Mesendoderm (in vitro differentiated cells): ENCODE measurements at regions not wholly inside any gene's neighbourhood (a gene's known extent, or its start where the extent isn't known, plus 50 kb on each side); places are given as distances from the start of the nearest gene placed in this dataset.

Experiments
- DNase-seq: peaks from one replicate; pipeline ENCODE4 v3.0.0; 2013
- H2AK5ac ChIP-seq: 2 replicates; pipeline ENCODE4 v1.6.1; 2013; ENCODE audit warnings: low read length, inconsistent platforms
- H2BK120ac ChIP-seq: 2 replicates; pipeline ENCODE4 v1.6.1; 2013; ENCODE audit warnings: low read depth, mild to moderate bottlenecking, low read length, moderate library complexity, mixed read lengths
- H2BK15ac ChIP-seq: replicated peaks from 2 replicates; pipeline ENCODE4 v1.6.1; 2013; ENCODE audit warnings: low read depth, mild to moderate bottlenecking, moderate library complexity
- H2BK5ac ChIP-seq: 2 replicates; pipeline ENCODE4 v1.6.1; 2013; ENCODE audit warnings: low read length, inconsistent platforms
- H3K18ac ChIP-seq: 2 replicates; pipeline ENCODE4 v1.6.1; 2013; ENCODE audit warnings: mild to moderate bottlenecking, low read length, mixed read lengths
- H3K23ac ChIP-seq: one replicate; pipeline ENCODE4 v1.6.1; 2013; ENCODE audit warnings: low read length
- H3K27ac ChIP-seq: 2 replicates; pipeline ENCODE4 v1.5.1; 2013; ENCODE audit warnings: low read depth, mild to moderate bottlenecking, inconsistent platforms, low read length, moderate library complexity
- H3K27me3 ChIP-seq: 2 replicates; pipeline ENCODE4 v1.6.1; 2013; ENCODE audit warnings: low read length, control low read depth, mild to moderate bottlenecking, inconsistent platforms; ENCODE audit not compliant: insufficient read depth, poor library complexity
- H3K36me3 ChIP-seq: 2 replicates; pipeline ENCODE4 v1.6.1; 2013; ENCODE audit warnings: low read length, inconsistent platforms; ENCODE audit not compliant: control insufficient read depth, insufficient read depth
- H3K4ac ChIP-seq: one replicate; pipeline ENCODE4 v1.6.1; 2013; ENCODE audit warnings: low read depth, mild to moderate bottlenecking, low read length, moderate library complexity
- H3K4me1 ChIP-seq: 2 replicates; pipeline ENCODE4 v1.6.1; 2013; ENCODE audit warnings: low read depth, low read length, inconsistent platforms; ENCODE audit not compliant: control insufficient read depth
- H3K4me2 ChIP-seq: 2 replicates; pipeline ENCODE4 v1.6.1; 2013; ENCODE audit warnings: low read length
- H3K4me3 ChIP-seq: 2 replicates; pipeline ENCODE4 v1.5.1; 2013; ENCODE audit warnings: mild to moderate bottlenecking, low read length
- H3K56ac ChIP-seq: one replicate; pipeline ENCODE4 v1.6.1; 2013; ENCODE audit warnings: low read length
- H3K79me1 ChIP-seq: 2 replicates; pipeline ENCODE4 v1.6.1; 2013; ENCODE audit warnings: low read length, inconsistent platforms
- H3K79me2 ChIP-seq: 2 replicates; pipeline ENCODE4 v1.6.1; 2013; ENCODE audit warnings: mild to moderate bottlenecking, low read length; ENCODE audit not compliant: control insufficient read depth, insufficient read depth
- H3K9ac ChIP-seq: 2 replicates; pipeline ENCODE4 v1.6.1; 2013; ENCODE audit warnings: low read length, inconsistent platforms
- H4K5ac ChIP-seq: one replicate; pipeline ENCODE4 v1.6.1; 2013; ENCODE audit warnings: low read length
- H4K8ac ChIP-seq: one replicate; pipeline ENCODE4 v1.6.1; 2013; ENCODE audit warnings: low read depth, mild to moderate bottlenecking, control low read depth, low read length, moderate library complexity
- WGBS: extraction: QIAGEN DNeasy Blood & Tissue Kit; methylation state at CpG from one replicate; pipeline ENCODE4 v1.1.7; 2013; ENCODE audit warnings: low lambda C conversion rate, missing lambda C conversion rate; ENCODE audit not compliant: insufficient coverage; ENCODE audit errors: extremely low coverage; 5-methylcytosine and 5-hydroxymethylcytosine counted together

DNA sequence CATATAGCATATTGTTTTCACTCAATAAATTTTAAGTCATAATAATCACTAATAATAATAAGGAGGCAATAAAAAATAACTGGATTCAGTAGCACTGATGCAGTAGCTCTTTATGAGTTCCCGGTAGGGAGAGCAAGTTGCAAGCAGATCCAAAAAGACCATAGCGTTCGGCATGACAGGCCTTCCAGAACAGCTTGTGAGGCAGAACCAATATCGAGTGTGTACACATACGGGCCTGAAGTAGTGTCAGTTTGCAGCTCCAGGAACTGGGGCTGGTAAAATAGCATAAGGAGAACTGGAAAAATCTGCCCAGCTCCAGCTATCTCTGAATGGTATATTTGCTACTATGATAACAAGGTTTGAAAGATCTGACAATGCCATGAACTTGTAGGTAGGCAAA lies 1607.8 kb upstream of the PIK3C3 start:
- H3K18ac ChIP-seq, result no peak overlapping the region
- WGBS, result no CpG with 5 or more reads among the region's 5 CpGs
- H3K23ac ChIP-seq, result no peak overlapping the region
- no peak overlapping the region for H3K56ac ChIP-seq
- no peaks in the 10 kb centered on the region for H3K4me1 ChIP-seq
- no peaks in the 10 kb centered on the region for H3K79me1 ChIP-seq
- DNase-seq, result no peak
- H2BK15ac ChIP-seq, result no peak overlapping the region
- no peaks in the 10 kb centered on the region for H3K79me2 ChIP-seq
- no peak overlapping the region for H3K4me2 ChIP-seq
- no peak overlapping the region for H2AK5ac ChIP-seq
- H3K27me3 ChIP-seq, result no peaks in the 10 kb centered on the region
- H3K27ac ChIP-seq, result no peak overlapping the region
- no peaks in the 10 kb centered on the region for H3K36me3 ChIP-seq
- no peak overlapping the region for H3K4me3 ChIP-seq
- no peak overlapping the region for H4K8ac ChIP-seq
- no peak overlapping the region for H2BK120ac ChIP-seq
- H2BK5ac ChIP-seq, result no peak overlapping the region
- H3K9ac ChIP-seq, result no peak overlapping the region
- H3K4ac ChIP-seq, result no peak overlapping the region
- no peak overlapping the region for H4K5ac ChIP-seq

DNA sequence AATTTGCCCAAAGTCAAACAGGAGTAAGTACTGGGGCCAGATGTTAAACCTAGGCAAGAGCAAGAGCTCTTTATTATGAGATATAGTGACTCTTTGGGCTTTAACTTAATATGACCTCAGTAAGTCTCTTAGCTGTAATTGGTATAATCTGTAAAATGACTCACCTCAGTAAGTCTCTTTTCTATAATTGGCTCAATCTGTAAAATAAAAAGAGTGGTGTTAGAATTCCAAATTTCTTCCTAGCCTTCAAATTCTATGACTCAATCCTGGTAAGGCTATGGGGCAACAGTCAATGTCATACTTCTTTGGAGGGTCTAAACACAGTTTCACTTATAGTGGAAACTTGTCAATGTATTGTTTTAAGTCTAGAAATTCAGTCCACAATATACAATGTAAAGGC lies 1608.9 kb upstream of the PIK3C3 start:
- H3K27ac ChIP-seq, result no peak overlapping the region
- H4K5ac ChIP-seq, result no peak overlapping the region
- no peak overlapping the region for H2BK15ac ChIP-seq
- H2AK5ac ChIP-seq, result no peak overlapping the region
- H3K79me1 ChIP-seq, result no peaks in the 10 kb centered on the region
- H3K18ac ChIP-seq, result no peak overlapping the region
- H3K27me3 ChIP-seq, result no peaks in the 10 kb centered on the region
- H2BK5ac ChIP-seq, result no peak overlapping the region
- no peak overlapping the region for H2BK120ac ChIP-seq
- H3K36me3 ChIP-seq, result no peaks in the 10 kb centered on the region
- H3K56ac ChIP-seq, result no peak overlapping the region
- H4K8ac ChIP-seq, result no peak overlapping the region
- DNase-seq, result no peak
- no peak overlapping the region for H3K23ac ChIP-seq
- no peaks in the 10 kb centered on the region for H3K4me1 ChIP-seq
- H3K9ac ChIP-seq, result no peak overlapping the region
- no peaks in the 10 kb centered on the region for H3K79me2 ChIP-seq
- H3K4ac ChIP-seq, result no peak overlapping the region
- no peak overlapping the region for H3K4me3 ChIP-seq
- H3K4me2 ChIP-seq, result no peak overlapping the region

DNA sequence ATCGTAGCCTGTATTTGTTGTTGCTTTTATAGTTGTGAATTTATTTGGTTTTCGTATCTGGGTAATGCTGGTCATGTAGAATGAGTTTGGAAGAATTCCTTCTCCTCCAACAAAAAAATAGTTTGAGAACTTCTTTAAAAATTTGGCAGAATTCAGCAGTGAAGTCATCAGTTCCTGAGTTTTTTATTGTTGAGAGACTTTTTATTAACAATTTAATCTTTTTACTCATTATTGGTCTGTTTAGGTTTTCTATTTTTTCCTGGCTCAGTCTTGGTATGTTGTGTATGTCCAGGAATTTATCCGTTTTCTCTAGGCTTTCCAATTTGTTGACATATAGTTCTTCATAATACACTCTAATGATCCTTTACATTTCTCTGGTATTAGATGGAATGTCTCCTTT lies 1613.3 kb upstream of the PIK3C3 start:
- no peak overlapping the region for H2BK5ac ChIP-seq

DNA sequence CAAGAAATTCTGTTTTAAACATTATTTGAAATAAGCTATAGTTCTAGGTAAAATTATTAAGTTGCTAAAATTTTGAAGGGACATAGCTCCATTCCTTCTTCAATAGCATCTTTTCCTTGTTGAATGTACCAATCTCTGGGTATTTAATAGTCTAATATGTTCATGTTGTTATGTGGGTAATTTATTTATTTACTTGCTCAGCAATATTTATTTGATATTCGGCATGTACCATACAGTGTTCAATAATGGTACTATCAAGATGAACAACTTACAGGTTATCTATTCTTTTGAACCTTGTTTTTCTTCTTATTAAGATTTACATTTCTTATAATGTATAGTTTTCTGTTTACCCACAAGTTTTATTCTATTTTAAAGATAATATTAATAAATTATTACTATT lies 1616.8 kb upstream of the PIK3C3 start:
- no peaks in the 10 kb centered on the region for H3K27me3 ChIP-seq
- H3K18ac ChIP-seq, result no peak overlapping the region
- no peak overlapping the region for H4K8ac ChIP-seq
- no peak overlapping the region for H3K23ac ChIP-seq
- no peak overlapping the region for H2BK120ac ChIP-seq
- no peak overlapping the region for H3K56ac ChIP-seq
- H3K36me3 ChIP-seq, result no peaks in the 10 kb centered on the region
- no peak overlapping the region for H4K5ac ChIP-seq
- no peak overlapping the region for H3K9ac ChIP-seq
- H2BK15ac ChIP-seq, result no peak overlapping the region
- no peak overlapping the region for H2AK5ac ChIP-seq
- no peak overlapping the region for H3K4me3 ChIP-seq
- no peaks in the 10 kb centered on the region for H3K4me1 ChIP-seq
- no peak overlapping the region for H3K4me2 ChIP-seq
- no peak overlapping the region for H3K27ac ChIP-seq
- no peak overlapping the region for H2BK5ac ChIP-seq
- no peak overlapping the region for H3K4ac ChIP-seq
- DNase-seq, result no peak
- no CpG with 5 or more reads among the region's 1 CpG for WGBS
- H3K79me1 ChIP-seq, result no peaks in the 10 kb centered on the region
- H3K79me2 ChIP-seq, result no peaks in the 10 kb centered on the region

More for the DNA sequence above, 1613.3 kb upstream of the PIK3C3 start:
- no peaks in the 10 kb centered on the region for H3K27me3 ChIP-seq
- H2BK120ac ChIP-seq, result no peak overlapping the region
- H4K5ac ChIP-seq, result no peak overlapping the region
- no peaks in the 10 kb centered on the region for H3K36me3 ChIP-seq
- no peak overlapping the region for H2AK5ac ChIP-seq
- H3K23ac ChIP-seq, result no peak overlapping the region
- no peaks in the 10 kb centered on the region for H3K4me1 ChIP-seq
- no peak overlapping the region for H3K4me2 ChIP-seq
- WGBS, result no CpG with 5 or more reads among the region's 3 CpGs
- no peak overlapping the region for H3K18ac ChIP-seq
- H2BK15ac ChIP-seq, result no peak overlapping the region
- H3K4me3 ChIP-seq, result no peak overlapping the region
- H3K4ac ChIP-seq, result no peak overlapping the region
- H3K56ac ChIP-seq, result no peak overlapping the region
- no peaks in the 10 kb centered on the region for H3K79me2 ChIP-seq
- no peak overlapping the region for H4K8ac ChIP-seq
- no peak overlapping the region for H3K27ac ChIP-seq
- H3K79me1 ChIP-seq, result no peaks in the 10 kb centered on the region
- no peak overlapping the region for H3K9ac ChIP-seq
- no peak for DNase-seq

DNA sequence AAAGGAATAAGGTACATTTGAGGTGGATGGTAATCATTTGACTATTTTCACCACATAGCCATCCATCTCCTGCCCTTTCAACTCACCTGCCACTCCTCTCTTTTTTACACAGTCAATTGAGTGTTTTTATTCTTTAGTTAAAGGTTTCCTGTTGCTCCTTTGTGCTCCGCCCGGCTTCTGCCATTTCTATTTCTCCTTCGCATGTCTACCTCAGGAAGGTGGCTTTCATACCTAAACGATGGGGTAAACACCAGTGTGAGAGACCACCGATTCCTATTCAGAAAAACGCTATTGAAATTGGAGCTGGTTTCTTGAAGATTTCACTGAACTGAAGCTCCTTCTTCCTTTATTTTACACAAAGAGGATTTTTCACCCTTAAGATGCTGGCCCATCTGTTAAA lies 1628.0 kb upstream of the PIK3C3 start:
- H3K4ac ChIP-seq, result no peak overlapping the region
- no peaks in the 10 kb centered on the region for H3K4me1 ChIP-seq
- H2BK15ac ChIP-seq, result no peak overlapping the region
- WGBS, result no CpG with 5 or more reads among the region's 6 CpGs
- no peak overlapping the region for H3K23ac ChIP-seq
- no peak overlapping the region for H4K8ac ChIP-seq
- H3K4me3 ChIP-seq, result no peak overlapping the region
- no peak overlapping the region for H2BK120ac ChIP-seq
- no peak overlapping the region for H3K56ac ChIP-seq
- H3K27me3 ChIP-seq, result no peaks in the 10 kb centered on the region
- DNase-seq, result no peak
- no peaks in the 10 kb centered on the region for H3K79me2 ChIP-seq
- H2AK5ac ChIP-seq, result no peak overlapping the region
- no peak overlapping the region for H4K5ac ChIP-seq
- H3K9ac ChIP-seq, result no peak overlapping the region
- H3K27ac ChIP-seq, result no peak overlapping the region
- H3K79me1 ChIP-seq, result no peaks in the 10 kb centered on the region
- no peak overlapping the region for H2BK5ac ChIP-seq
- H3K4me2 ChIP-seq, result no peak overlapping the region
- no peaks in the 10 kb centered on the region for H3K36me3 ChIP-seq
- no peak overlapping the region for H3K18ac ChIP-seq

DNA sequence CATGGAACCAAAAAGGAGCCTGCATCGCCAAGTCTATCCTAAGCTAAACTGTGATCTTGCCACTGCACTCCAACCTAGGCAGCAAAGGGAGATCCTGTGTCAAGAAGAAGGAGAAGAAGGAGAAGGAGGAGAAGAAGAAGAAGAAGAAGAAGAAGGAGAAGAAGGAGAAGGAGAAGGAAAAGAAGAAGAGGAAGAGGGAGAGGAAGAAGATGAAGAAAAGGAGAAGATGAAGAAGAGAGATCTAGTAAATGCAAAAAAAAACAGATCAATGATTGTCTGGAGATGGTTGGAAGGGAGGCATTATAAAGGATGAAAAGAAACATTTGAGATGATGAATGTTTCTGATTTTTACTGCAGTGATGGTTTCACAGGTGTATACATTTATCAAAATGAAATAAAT lies 1629.0 kb upstream of the PIK3C3 start:
- Histone ChIP-seq H3K4me2 (no peak overlapping the region), H3K36me3 (no peaks in the 10 kb centered on the region), H3K9ac (no peak overlapping the region), H3K23ac (no peak overlapping the region), H2AK5ac (no peak overlapping the region), H4K8ac (no peak overlapping the region), H3K4me1 (no peaks in the 10 kb centered on the region), H3K56ac (no peak overlapping the region), H3K27ac (no peak overlapping the region), H3K79me2 (no peaks in the 10 kb centered on the region), H3K79me1 (no peaks in the 10 kb centered on the region), H3K18ac (no peak overlapping the region), H2BK5ac (no peak overlapping the region), H3K27me3 (no peaks in the 10 kb centered on the region), H4K5ac (no peak overlapping the region), H2BK15ac (no peak overlapping the region), H2BK120ac (no peak overlapping the region), H3K4ac (no peak overlapping the region), H3K4me3 (no peak overlapping the region)
- no CpG with 5 or more reads among the region's 1 CpG for WGBS
- DNase-seq, result no peak
